NT2/D1 (cell line): ENCODE measurements at regions not wholly inside any gene's neighbourhood (a gene's known extent, or its start where the extent isn't known, plus 50 kb on each side); places are given as distances from the start of the nearest gene placed in this dataset.

Experiments
- YY1 ChIP-seq: IDR thresholded peaks from 2 replicates; pipeline ENCODE4 v1.6.1; 2011; ENCODE audit not compliant: insufficient read length, insufficient read depth
- ZNF274 ChIP-seq: IDR thresholded peaks from 2 replicates; pipeline ENCODE4 v1.6.1; 2011; ENCODE audit warnings: mild to moderate bottlenecking, low read depth, low read length

- TF ChIP-seq ZNF274 (no peak), YY1 (no peak)
Observed at GRCh38 chr11:121890377-121890776, 225.6 kb downstream of the BLID start.
